SK-N-SH (cell line): ENCODE measurements at regions not wholly inside any gene's neighbourhood (a gene's known extent, or its start where the extent isn't known, plus 50 kb on each side); places are given as distances from the start of the nearest gene placed in this dataset.

Experiments used
- EP300 ChIP-seq, 2 experiments: IDR thresholded peaks; 2 replicates each; pipeline versions ENCODE4 v1.4.0 to v1.6.1; 2012; ENCODE audit warnings: borderline replicate concordance in 1 of 2, low read depth in 1 of 2, low read length in 1 of 2
- EZH2phosphoT487 ChIP-seq: fragments of 200-600 bp; sonication (generic); IDR thresholded peaks from 2 replicates; pipeline ENCODE4 v1.6.1; 2017; ENCODE audit warnings: low read depth, mixed run types, mild to moderate bottlenecking, antibody characterized with exemption, moderate library complexity, borderline replicate concordance
- MXI1 ChIP-seq: IDR thresholded peaks from 2 replicates; pipeline ENCODE4 v1.6.1; 2012; ENCODE audit warnings: mild to moderate bottlenecking, low read depth, low read length, improper control_type of control experiment
- RFX5 ChIP-seq: IDR thresholded peaks from 2 replicates; pipeline ENCODE4 v1.6.1; 2012; ENCODE audit warnings: mild to moderate bottlenecking, improper control_type of control experiment, low read length
- TAF1 ChIP-seq: IDR thresholded peaks from 2 replicates; pipeline ENCODE4 v1.6.1; 2012; ENCODE audit warnings: low read depth, mild to moderate bottlenecking, low read length, moderate library complexity, borderline replicate concordance
- TF ChIP-seq, protein P1 (sequence below): fragments of 200-600 bp; sonication (generic); IDR thresholded peaks from 2 replicates; pipeline ENCODE4 v1.6.1; 2017; ENCODE audit warnings: antibody characterized with exemption, mild to moderate bottlenecking, moderate library complexity
- TF ChIP-seq, protein P2 (sequence below): IDR thresholded peaks from 2 replicates; pipeline ENCODE4; 2012
- TF ChIP-seq, protein P3 (sequence below): fragments of 150-350 bp; IDR thresholded peaks from 2 replicates; pipeline ENCODE4 v1.6.1; 2017; ENCODE audit warnings: antibody characterized with exemption, low read length, low read depth, borderline replicate concordance

DNA sequence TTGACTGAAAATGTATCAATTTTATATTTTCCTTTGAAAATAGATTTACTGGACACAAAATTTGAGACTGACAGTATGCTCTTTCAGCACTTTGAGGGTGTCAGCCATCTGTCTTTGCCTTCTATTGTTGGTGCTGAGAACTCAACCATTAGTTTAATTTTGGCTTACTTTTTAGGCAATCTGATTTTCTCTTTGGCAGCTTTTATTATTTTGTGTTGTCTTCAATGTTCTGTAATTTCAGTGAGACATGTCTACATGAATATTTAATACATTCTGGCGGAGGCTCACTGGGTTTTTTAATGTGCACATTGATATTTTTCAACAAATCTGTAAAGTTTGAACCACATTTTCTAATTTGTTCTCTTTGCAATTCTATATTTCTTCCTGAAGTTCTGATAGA lies 648.6 kb downstream of the C6orf118 start:
- no peak for TF ChIP-seq EZH2phosphoT487
- TF ChIP-seq MXI1, result no peak
- TF ChIP-seq, protein P1, sequence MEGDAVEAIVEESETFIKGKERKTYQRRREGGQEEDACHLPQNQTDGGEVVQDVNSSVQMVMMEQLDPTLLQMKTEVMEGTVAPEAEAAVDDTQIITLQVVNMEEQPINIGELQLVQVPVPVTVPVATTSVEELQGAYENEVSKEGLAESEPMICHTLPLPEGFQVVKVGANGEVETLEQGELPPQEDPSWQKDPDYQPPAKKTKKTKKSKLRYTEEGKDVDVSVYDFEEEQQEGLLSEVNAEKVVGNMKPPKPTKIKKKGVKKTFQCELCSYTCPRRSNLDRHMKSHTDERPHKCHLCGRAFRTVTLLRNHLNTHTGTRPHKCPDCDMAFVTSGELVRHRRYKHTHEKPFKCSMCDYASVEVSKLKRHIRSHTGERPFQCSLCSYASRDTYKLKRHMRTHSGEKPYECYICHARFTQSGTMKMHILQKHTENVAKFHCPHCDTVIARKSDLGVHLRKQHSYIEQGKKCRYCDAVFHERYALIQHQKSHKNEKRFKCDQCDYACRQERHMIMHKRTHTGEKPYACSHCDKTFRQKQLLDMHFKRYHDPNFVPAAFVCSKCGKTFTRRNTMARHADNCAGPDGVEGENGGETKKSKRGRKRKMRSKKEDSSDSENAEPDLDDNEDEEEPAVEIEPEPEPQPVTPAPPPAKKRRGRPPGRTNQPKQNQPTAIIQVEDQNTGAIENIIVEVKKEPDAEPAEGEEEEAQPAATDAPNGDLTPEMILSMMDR, result no peak
- no peak for TF ChIP-seq TAF1
- TF ChIP-seq, protein P2, sequence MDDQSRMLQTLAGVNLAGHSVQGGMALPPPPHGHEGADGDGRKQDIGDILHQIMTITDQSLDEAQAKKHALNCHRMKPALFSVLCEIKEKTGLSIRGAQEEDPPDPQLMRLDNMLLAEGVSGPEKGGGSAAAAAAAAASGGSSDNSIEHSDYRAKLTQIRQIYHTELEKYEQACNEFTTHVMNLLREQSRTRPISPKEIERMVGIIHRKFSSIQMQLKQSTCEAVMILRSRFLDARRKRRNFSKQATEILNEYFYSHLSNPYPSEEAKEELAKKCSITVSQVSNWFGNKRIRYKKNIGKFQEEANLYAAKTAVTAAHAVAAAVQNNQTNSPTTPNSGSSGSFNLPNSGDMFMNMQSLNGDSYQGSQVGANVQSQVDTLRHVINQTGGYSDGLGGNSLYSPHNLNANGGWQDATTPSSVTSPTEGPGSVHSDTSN, result no peak
- no peak for TF ChIP-seq RFX5
- TF ChIP-seq, protein P3, sequence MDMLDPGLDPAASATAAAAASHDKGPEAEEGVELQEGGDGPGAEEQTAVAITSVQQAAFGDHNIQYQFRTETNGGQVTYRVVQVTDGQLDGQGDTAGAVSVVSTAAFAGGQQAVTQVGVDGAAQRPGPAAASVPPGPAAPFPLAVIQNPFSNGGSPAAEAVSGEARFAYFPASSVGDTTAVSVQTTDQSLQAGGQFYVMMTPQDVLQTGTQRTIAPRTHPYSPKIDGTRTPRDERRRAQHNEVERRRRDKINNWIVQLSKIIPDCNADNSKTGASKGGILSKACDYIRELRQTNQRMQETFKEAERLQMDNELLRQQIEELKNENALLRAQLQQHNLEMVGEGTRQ, result no peak
- no peak for TF ChIP-seq EP300 (IDR thresholded peaks at IDR 0.05; ENCODE audit: borderline replicate concordance in 1 of 2, low read depth in 1 of 2, low read length in 1 of 2)
